ENCODE measurements at regions not wholly inside any gene's neighbourhood (a gene's known extent, or its start where the extent isn't known, plus 50 kb on each side); places are given as distances from the start of the nearest gene placed in this dataset.

- no peaks in the 10 kb centered on the region for H3K27me3 ChIP-seq (ENCODE audit: control insufficient read depth in 2 of 2, insufficient read depth in 2 of 2, low read length in 2 of 2)
- no peak overlapping the region for H3K27ac ChIP-seq (ENCODE audit: insufficient read depth, low read depth, low read length)
- no peak overlapping the region for H3K4me3 ChIP-seq (replicated peaks in 1 of 3; ENCODE audit: insufficient read depth in 1 of 3, low read depth in 1 of 3, low read length in 3 of 3)
- BruUV-seq (replicated peaks), result no TSS peak
- H3K9ac ChIP-seq (replicated peaks; ENCODE audit: extremely low read depth, insufficient read depth, low read length), result no peak overlapping the region
- no peaks in the 10 kb centered on the region for H3K36me3 ChIP-seq (ENCODE audit: control insufficient read depth in 2 of 2, extremely low read depth in 1 of 2, insufficient read depth in 2 of 2, low read length in 2 of 2)
- peaks cover 2% of the 10 kb centered on the region for H3K9me3 ChIP-seq (replicated peaks; ENCODE audit: control insufficient read depth, insufficient read depth, low read length)
- H4K20me1 ChIP-seq (replicated peaks; ENCODE audit: control insufficient read depth, extremely low read depth, insufficient read depth, low read length), result no peaks in the 10 kb centered on the region
- intact Hi-C loops (cut with micrococcal nuclease), result no loop called here
- TF ChIP-seq EZH2 (IDR thresholded peaks at IDR 0.05; ENCODE audit: borderline replicate concordance, low read depth, low read length, severe bottlenecking) (no peak), CTCF (IDR thresholded peaks at IDR 0.05; ENCODE audit: extremely low read depth in 1 of 2, insufficient read depth in 1 of 2, low read depth in 1 of 2, low read length in 2 of 2) (no peak), MYC (IDR thresholded peaks at IDR 0.05; ENCODE audit: low read depth, low read length) (no peak), POLR2A (IDR thresholded peaks at IDR 0.05; ENCODE audit: low read depth, low read length) (no peak), FOS (IDR thresholded peaks at IDR 0.05; ENCODE audit: borderline replicate concordance, insufficient read depth, low read length) (no peak)
- TF ChIP-seq, protein P1, sequence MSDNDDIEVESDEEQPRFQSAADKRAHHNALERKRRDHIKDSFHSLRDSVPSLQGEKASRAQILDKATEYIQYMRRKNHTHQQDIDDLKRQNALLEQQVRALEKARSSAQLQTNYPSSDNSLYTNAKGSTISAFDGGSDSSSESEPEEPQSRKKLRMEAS (IDR thresholded peaks at IDR 0.05; ENCODE audit: insufficient read depth, insufficient read length), result no peak
- H3K79me2 ChIP-seq (ENCODE audit: control insufficient read depth, insufficient read depth, low read length), result no peaks in the 10 kb centered on the region
- DNase-seq (ENCODE audit: low read depth, low spot score) (no peak), FAIRE-seq (no peak)
- no peak overlapping the region for H2AFZ ChIP-seq (ENCODE audit: low read depth, low read length)
- POLR2A ChIA-PET, result no interaction called here
- H3K4me1 ChIP-seq (ENCODE audit: control insufficient read depth, extremely low read depth, insufficient read depth, low read length), result no peaks in the 10 kb centered on the region
- CTCF ChIA-PET, result no interaction called here
- no peak overlapping the region for H3K4me2 ChIP-seq (ENCODE audit: insufficient read depth, low read length)
- no peaks in the 10 kb centered on the region for H3K9me1 ChIP-seq (replicated peaks; ENCODE audit: control insufficient read depth, extremely low read depth, insufficient read depth, low read length)
- dilution Hi-C loops (cut with MboI; ENCODE audit: extremely low pct_ligation_motif_present, low sequenced_read_pairs), result no loop called here
These were observed 127.4 kb downstream of the NDUFA10 start for GRCh38 chr2:239897596-239898235.

DNA sequence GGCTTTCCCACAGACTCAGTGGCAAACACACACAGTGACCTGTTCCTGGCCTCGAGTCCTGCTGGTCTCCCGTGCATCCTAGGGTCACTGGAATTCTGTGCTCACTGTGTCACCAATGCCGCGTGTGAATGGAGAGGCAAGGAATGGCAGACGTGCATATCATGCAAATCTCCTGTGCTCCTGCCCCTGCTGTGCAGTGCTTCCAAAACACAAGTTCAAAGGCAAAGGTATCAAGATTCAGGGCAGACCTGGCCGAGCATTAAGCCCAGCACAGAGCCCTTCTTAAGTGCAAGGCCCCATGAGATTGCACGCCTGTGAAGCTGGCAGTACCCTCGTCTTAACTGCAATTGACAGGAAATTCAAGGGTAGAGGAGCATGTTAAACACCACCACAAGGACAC lies 129.1 kb downstream of the NDUFA10 start:
- Histone ChIP-seq H3K9ac (replicated peaks; ENCODE audit: extremely low read depth, insufficient read depth, low read length) (no peak overlapping the region), H2AFZ (ENCODE audit: low read depth, low read length) (no peak overlapping the region), H3K9me1 (replicated peaks; ENCODE audit: control insufficient read depth, extremely low read depth, insufficient read depth, low read length) (no peaks in the 10 kb centered on the region), H3K79me2 (ENCODE audit: control insufficient read depth, insufficient read depth, low read length) (no peaks in the 10 kb centered on the region), H3K4me2 (ENCODE audit: insufficient read depth, low read length) (no peak overlapping the region), H4K20me1 (replicated peaks; ENCODE audit: control insufficient read depth, extremely low read depth, insufficient read depth, low read length) (no peaks in the 10 kb centered on the region), H3K27me3 (ENCODE audit: control insufficient read depth in 2 of 2, insufficient read depth in 2 of 2, low read length in 2 of 2) (no peaks in the 10 kb centered on the region), H3K9me3 (replicated peaks; ENCODE audit: control insufficient read depth, insufficient read depth, low read length) (peaks cover 2% of the 10 kb centered on the region), H3K4me3 (replicated peaks in 1 of 3; ENCODE audit: insufficient read depth in 1 of 3, low read depth in 1 of 3, low read length in 3 of 3) (no peak overlapping the region), H3K27ac (ENCODE audit: insufficient read depth, low read depth, low read length) (no peak overlapping the region), H3K4me1 (ENCODE audit: control insufficient read depth, extremely low read depth, insufficient read depth, low read length) (no peaks in the 10 kb centered on the region), H3K36me3 (ENCODE audit: control insufficient read depth in 2 of 2, extremely low read depth in 1 of 2, insufficient read depth in 2 of 2, low read length in 2 of 2) (no peaks in the 10 kb centered on the region)
- no peak for FAIRE-seq
- dilution Hi-C loops (cut with MboI; ENCODE audit: extremely low pct_ligation_motif_present, low sequenced_read_pairs), result no loop called here
- no TSS peak for BruUV-seq (replicated peaks)
- TF ChIP-seq POLR2AphosphoS5 (IDR thresholded peaks at IDR 0.05; ENCODE audit: insufficient read depth, low read depth, low read length) (no peak), POLR2A (IDR thresholded peaks at IDR 0.05; ENCODE audit: low read depth, low read length) (no peak), JUN (IDR thresholded peaks at IDR 0.05; ENCODE audit: borderline replicate concordance, insufficient read depth, insufficient read length, low read depth) (no peak), CTCF (IDR thresholded peaks at IDR 0.05; ENCODE audit: extremely low read depth in 1 of 2, insufficient read depth in 1 of 2, low read depth in 1 of 2, low read length in 2 of 2) (no peak), GATA2 (IDR thresholded peaks at IDR 0.05; ENCODE audit: insufficient read depth, insufficient read length, low read depth, low read length) (no peak), EZH2 (IDR thresholded peaks at IDR 0.05; ENCODE audit: borderline replicate concordance, low read depth, low read length, severe bottlenecking) (no peak)
- TF ChIP-seq, protein P1 (IDR thresholded peaks at IDR 0.05; ENCODE audit: insufficient read depth, insufficient read length), result no peak
- no peak for DNase-seq (ENCODE audit: low read depth, low spot score)
- POLR2A ChIA-PET, result no interaction called here
- intact Hi-C loops (cut with micrococcal nuclease), result no loop called here
- CTCF ChIA-PET, result no interaction called here
